LoVo (cell line): ENCODE measurements at regions not wholly inside any gene's neighbourhood (a gene's known extent, or its start where the extent isn't known, plus 50 kb on each side); places are given as distances from the start of the nearest gene placed in this dataset.
"Not testable (repeated sequence)": the region's sequence is repeated elsewhere in the genome, so short reads cannot be mapped to it uniquely, and the experiment has no call there.

ENCODE experiments used
- DNase-seq: peaks from one replicate; pipeline ENCODE4 v3.0.0-alpha.2; 2016; ENCODE audit warnings: low spot score

DNA sequence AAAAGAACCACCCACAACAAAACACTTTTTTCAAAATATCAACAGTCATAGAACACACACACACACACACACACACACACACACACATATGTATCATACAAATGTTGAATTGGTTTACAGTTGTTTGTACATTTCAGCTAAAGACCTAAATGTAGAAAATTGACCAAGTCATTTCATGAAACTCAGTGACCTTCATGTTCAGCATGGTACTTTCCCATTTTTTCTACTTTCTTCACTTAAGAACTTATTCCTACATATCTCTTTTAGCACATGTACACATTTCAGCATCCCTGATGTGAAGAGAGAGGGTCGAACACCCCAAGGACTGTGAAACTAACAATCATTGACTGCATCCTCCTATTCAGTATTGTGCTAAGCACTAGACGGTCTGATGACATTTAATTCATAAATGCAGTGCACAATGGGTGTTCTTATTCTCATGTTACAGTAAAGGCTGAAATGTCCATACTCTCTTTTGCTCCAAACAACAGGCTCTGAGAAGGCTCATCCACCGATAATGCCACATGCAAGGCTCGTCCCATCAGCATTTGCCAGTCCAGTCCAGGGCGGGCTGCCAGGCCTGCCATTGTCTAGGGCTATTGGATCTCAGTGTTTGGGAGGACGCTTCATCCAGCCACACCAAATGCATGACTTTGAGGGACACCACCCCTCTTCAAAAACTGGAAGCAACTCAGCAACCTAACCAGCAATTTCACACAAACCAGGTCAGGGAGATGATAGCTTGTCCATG, 150.1 kb upstream of the RUNX1 start:
- DNase-seq: no peak

DNA sequence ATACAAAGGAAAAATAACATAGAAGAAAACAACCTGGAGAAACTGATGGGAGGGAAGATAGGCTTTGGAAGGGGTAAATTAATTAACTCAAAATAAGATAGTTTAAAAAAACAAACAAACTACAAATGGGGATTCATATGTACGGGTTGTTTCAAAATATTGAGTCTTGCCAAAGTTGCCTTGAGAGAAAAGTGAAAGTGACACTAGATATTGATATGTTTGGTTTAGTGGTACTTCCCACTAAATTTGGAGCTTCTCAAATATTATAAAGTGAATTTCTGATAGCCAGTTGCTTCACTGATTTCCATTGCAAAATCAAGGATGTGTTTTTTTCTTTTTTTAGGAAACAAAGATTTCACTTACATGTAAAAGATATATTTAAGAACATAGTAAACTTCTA, 149.5 kb upstream of the RUNX1 start:
- DNase-seq: no peak

DNA sequence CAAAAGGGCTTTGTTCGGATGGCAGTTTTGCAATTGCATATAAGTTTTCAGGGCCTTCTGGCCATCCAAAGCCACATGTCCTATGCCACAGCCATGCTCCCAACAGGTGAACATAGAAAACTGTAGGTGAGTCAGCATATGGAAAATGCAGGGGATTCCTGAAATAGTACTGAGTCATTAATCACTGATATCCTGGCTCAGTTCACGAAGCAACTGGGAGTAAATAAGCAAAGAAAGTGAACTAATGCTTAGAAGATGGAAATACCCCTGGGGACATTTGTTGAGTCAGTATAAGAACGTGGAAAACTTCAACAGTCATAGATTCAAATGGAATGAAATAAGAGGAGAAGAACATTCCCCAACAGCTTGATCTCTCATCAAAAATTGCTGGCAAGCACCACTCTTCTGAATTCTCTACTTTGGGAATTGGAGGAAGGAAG, 148.9 kb upstream of the RUNX1 start:
- no peak for DNase-seq

DNA sequence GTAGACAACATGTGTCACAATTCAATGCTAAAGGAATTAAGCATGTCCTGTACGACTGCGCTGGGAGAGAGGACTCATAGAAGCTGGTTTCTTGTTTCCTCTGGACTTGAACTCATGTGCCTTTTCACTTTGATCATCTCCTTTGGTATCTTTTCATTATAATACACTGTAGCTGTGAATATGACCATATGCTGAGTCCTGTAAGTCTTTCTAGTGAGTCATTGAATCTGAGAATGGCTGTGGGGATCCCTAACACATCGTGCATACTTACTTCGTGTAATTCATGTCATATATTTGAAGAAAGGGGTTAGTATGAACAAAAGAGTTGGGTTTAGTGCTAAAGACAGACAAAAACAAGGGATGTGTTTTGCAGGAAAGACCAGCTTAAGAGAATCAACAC, 148.1 kb upstream of the RUNX1 start:
- DNase-seq: no peak

DNA sequence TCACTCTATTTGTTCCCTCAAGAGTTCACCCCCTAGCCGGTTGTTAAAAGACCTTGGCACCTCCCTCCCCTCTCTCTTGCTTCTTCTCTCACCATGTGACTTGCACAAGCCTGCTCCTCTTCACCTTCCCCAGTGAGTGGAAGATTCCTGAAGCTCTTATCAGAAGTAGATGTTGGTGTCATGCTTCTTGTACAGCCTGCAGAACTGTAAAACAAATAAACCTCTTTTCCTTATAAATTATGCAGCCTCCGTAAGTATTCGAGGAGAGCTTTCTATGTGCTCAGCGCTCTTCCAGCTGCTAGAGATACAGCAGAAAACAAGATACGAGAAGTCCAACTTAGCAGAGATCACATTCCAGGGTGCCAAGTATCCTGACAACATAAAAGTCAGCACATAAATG, 147.0 kb upstream of the RUNX1 start:
- no peak for DNase-seq

DNA sequence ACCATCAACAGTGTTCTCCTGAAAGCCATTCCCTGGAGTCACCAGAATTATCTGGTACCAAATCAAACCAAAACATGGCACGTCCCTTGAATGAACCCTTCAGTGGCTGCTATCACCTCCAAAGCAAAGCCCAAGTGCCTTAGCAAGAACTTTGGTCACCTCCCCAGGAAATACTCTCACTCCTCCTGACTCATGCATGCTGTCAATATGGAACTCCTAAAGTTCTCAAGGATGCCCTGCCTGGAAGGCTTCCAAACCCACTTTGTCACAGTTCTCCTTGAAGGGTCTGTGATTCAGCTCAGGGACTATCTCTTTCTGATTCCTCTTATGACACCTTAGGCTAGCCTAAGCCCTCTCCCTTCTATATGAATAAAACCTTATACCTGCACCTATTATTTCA, 146.1 kb upstream of the RUNX1 start:
- no peak for DNase-seq

DNA sequence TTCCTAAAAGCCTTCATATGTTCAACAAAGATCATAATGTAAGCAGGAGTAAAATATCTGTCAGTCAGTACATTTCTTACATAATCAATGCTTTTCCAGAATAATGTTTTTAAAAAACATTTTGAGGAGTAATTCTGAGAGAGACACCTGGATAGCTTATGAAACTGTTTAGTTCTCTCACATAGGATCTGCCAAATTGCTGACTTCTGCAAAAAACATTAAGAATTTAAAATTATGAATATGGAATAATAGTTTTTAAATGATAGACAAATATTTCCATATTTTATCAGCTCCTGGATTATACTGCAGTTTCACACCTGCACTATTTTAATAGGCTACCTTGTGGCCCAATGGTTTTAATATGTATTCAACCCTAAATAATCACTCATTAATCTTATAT, 142.7 kb upstream of the RUNX1 start:
- DNase-seq: no peak

DNA sequence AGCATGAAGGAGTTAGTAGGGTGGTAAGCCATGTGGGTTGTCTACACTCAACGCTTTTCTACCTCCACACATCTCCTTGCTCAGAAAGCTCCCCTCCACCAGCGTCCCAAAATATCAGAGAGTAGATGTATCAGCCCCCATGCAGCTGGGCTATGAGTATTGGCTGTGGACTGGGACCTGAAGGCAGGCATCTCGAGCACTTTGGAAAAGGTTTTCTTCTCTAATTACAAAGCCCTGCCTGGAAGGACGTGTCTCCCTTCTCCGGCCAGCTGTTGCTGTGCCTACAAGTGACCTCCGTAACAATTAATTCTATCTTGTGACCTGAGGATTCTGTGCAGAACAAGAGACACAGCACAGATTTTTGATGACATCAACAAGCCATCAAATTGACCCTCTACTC, 142.0 kb upstream of the RUNX1 start:
- no peak for DNase-seq

DNA sequence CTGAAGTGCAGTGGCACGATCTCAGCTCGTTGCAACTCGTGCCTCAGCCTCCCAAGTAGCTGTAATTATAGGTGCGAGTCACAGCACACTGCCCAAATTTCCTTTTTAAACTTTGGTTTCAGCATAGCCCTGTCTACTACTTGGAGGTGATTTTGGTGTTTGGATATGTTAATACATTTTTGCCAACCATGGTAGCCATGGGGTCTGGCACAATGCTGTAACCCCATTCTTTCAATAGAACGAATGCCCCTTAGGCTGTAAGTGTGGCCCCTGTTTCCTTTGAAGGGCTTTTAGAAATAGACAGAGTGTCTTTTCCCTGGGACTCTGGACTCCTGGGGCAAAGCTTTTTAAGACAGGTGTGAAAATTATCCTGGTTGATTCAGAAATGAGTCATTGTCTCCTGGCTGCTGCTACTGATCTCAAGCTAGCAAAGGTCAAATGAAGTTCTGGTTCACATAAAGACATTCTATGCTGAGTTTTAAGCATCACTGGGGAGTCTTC, 141.1 kb upstream of the RUNX1 start:
- DNase-seq: peak; percentile 57

DNA sequence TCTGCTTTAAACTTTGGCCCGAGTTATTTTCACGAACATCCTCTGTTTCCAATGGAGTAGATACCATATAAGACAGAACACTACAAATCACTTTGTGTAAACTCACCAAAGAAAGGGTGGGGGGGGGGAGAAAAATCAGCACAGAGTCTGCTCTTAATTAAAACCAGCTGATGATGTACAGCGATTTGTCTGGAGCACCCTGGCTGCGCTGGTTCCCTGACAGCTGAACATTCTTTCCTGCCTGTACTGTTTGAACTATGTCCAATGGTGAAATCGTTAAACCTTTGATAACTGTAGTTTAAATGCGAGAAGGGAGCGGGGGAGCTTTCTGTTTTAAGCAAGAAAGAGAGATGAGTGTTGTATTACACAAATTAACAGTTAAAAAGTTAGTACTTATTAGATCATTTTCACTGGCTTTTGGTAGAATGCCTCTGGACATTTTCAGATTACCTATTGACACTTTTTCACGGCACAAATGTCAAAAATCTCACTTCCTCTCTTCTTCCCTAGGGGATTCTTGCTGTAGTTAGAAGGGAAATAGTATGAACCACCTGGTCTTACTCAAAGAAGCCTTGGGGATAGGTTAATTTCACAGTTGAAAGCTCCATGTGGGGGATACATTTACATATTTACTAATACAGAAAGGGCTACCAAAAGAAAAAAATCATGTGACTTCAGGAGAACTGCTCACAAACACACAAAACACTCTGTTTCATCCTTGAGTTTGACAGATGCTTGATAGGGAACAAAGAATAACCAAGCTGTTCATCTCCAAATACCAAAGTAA, 140.2 kb upstream of the RUNX1 start:
- DNase-seq: no peak

DNA sequence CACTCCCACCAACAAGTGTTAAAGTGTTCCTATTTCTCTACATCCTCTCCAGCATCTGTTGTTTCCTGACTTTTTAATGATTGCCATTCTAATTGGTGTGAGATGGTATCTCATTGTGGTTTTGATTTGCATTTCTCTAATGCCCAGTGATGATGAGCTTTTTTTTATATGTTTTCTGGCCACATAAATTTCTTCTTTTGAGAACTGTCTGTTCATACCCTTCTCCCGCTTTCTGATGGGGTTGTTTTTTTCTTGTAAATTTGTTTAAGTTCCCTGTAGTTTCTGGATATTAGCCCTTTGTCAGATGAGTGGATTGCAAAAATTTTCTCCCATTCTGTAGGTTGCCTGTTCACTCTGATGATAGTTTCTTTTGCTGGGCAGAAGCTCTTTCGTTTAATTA, 134.3 kb upstream of the RUNX1 start:
- DNase-seq: not testable (repeated sequence)

DNA sequence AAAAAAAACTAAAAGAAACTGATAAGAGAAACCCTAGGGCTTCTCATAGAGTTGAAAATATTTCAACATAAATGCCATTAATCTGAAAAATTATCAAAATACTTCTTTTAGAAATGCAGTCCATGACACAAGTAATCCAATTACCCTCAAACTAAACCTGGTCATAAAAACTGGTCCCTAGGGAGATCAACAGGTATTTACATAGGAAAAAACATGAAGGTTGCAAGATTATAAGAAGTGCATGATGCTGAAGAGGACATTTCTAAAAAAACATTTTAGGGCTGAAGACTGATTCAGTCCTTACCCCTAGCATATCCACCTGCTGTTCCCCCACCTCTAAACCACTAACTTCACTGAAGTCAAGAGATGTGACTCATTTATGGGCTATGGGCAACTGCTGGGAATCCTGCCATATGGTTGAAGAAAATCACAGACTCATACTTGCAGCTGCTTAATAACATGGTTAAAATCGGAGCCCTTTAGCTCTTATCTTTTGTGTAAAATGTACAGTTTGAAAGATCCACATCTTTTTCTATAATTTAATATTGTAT, 131.0 kb upstream of the RUNX1 start:
- DNase-seq: peak; percentile 53

DNA sequence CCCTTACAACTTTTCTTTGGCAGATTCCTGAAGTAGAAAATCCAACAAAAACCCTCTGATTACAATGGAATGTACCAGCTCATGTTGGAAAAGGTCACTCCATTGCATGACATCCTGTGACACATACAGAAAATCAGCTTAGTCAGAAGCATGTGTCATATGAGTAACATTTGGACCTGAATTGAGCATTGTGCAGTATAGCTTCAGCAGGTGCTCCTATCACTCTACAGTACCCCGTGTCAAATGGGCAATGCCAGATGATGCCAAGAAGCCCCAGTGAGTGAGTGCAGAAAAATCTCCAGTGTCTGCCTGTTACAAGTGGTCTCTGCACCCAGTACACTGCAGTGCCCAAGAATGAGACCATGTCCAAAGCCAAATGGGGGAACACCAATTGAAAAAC, 129.7 kb upstream of the RUNX1 start:
- no peak for DNase-seq

DNA sequence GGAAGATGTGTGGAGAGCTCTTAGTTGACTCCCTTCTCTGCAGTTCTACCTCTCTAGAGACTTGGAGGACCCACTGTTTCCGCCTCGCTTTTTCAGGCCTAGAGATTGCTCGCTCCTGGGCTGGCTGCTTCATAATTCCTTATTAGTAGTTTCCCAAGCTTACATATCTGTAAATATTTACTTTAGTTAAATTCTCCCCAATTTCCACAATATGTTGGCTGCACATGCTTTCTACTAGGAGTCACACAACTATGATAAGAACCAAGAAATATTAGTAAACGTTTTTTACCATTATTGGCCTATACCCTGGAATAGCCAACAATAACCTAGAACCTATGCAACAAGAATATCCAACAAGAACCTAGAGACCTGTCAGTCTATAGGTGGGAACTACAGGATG, 129.0 kb upstream of the RUNX1 start:
- no peak for DNase-seq

DNA sequence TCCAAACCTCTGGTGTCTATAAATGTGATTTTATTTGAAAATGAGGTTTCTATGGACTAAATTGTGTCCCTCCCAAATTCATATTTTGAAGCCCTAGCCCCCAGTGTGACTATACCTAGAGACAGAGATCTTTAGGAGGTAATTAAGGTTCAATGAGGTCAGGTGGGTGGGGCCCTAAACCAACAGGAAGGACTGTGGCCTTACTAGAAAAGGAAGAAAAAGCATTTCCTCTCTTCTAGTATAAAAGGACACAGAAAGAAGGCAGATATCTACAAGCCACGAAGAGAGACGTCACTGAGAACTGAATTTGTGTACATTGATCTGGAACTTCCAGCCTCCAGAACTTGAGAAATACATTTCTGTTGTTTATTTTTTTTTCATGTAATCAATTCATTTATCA, 123.1 kb upstream of the RUNX1 start:
- no peak for DNase-seq

DNA sequence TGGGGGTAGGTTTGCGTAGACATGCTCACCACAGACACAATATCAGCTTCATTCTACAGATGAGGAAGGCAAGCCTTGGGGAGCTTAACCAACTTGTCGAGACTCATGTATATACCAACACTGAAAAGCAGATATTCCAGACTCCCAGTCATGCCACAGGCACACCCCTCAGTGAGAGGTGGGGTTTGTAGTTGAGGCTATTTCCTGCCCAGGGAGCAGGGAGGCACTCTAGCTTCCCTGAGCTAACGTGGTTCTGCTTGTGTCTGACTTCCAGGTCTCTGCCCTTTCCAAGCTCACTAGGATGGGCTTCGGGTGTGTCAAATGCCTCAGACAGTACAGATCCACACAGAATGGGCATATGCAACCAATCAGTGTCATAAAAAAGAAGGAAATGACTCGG, 122.3 kb upstream of the RUNX1 start:
- no peak for DNase-seq

DNA sequence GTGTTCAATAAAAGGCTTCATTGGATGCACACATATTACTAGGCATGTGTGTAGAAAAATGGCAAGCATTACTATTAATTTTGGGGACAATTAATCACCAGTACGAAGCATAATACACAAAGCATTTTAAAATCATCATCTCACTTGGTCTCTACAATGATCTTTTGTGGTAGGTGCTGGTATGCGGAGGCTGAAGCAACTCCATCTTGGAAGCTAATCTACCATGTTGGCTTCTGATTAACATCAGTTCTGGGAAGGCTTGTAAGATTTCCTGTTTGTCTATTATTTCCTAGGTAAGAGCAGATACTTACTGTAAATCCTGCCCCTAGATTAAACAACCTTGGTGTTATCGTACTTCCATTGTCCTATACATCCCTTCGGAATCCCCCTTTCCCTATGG, 121.7 kb upstream of the RUNX1 start:
- DNase-seq: no peak

DNA sequence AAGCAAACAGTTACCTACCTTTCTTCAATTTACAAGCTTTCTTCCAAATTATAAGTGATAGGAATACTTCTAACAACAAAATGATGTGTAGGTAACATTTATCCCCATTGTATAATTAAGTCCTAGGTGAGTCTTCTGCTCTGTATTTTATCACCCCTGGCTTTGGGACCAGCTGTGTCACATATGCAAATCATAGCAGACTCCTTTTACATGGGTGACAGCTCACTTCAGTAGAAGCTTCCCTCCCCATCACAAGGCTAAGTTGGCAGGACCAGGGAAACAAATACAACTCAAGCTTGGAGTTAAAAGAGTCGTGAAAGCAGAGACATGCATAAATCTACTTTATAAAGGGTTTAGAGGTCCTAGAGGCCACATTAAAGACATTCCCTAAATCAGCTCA, 121.1 kb upstream of the RUNX1 start:
- no peak for DNase-seq

DNA sequence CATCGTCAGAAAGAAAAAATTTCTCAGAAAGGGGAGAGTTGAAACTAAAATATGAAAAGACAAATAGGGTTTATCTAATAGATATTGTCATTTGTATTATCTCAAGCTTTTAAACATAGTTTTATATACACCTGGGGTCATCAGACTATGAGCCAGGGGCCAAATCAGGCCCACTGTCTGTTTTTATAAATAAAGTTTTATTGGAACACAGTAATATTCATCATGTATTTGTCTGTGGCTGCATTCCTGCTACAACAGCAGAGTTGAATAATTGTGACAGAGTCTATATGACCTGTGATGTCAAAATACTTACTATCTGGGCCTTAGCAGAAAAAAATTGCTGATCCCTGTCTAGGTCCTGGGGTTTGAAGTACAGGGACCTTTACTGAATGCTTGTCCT, 120.5 kb upstream of the RUNX1 start:
- no peak for DNase-seq

DNA sequence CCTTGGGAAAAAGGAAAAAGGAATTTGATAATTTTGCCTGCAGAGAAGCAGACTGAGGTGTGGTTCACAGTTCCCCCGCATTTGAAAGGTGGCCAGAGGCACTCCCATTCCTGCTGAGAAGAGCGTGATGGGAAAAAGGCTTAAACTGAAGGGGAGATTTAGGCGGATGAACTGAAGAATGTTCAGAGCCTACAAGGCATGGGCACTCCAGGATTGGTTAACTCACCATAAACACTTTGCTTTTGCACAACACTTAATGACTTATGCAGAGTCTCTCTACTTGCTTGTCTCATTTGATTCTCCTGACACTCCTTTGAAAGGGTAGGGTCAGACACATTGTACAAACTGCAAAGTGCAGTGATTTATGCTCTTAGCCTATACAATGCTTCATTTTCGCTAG, 119.6 kb upstream of the RUNX1 start:
- DNase-seq: no peak

DNA sequence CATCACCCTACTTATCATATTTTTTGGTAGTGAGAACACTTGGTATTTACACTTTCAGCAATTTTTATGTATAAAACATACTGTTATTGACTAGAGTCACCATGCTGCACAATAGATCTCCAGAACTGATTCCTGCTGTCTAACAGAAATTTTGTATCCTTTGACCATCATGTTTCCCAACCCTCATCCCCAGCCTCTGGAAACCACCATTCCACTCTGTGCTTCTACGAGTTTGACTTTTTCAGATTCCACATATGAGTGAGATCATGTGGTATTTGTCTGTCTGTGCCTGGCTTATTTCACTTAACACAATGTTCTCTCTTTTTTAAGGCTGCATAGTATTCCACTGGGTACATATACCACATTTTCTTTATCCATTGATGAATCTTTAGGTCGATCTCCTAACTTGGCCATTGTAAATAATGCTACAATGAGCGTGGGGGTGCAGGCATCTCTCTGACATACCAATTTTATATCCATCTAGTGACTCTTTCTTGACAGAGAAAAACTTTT, 115.9 kb upstream of the RUNX1 start:
- DNase-seq: no peak

DNA sequence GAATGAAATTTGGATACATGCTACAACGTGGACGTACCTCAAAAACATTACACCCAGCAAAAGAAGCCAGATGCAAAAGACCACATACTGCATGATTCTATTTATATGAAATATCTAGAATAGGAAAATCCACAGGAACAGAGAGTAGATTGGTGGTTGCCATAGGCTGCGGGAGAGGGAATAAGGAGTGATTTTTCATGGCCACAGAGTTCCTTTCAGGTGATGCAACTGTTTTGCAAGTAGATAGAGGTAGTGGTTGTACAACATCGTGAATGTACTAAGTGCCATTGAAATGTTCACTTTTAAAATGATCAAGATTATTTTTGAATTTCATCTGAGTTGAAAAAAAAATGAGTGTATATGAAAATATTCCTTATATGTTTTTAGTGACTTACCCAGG, 115.3 kb upstream of the RUNX1 start:
- DNase-seq: no peak

DNA sequence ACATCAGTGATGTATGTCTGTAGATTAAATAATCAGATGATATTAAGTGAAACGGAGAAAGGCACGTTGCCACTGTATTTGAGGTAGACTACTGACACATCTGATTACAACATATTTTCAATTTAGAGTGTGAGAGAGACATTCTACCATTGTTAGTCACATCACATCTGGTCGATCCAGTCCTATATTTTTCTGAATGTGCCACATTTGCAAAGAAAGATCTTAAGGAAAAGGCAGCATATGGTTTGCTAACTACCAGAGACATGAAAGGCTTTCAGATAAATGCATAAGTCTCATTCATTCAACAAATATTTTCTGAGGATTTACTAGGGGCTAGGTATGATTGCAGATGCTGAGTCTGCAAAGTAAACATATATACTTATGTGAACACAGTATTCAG, 114.3 kb upstream of the RUNX1 start:
- DNase-seq: no peak
